KMS-11 (cell line): ENCODE measurements at regions not wholly inside any gene's neighbourhood (a gene's known extent, or its start where the extent isn't known, plus 50 kb on each side); places are given as distances from the start of the nearest gene placed in this dataset.

Experiments
- H2AFZ ChIP-seq: fragments of 200-600 bp; sonication (generic); 2 replicates; pipeline ENCODE4 v1.6.1; 2016; ENCODE audit warnings: antibody characterized with exemption, mixed run types, low read depth
- H3K27ac ChIP-seq: fragments of 200-600 bp; sonication (generic); 2 replicates; pipeline ENCODE4 v1.6.1; 2016; ENCODE audit warnings: mild to moderate bottlenecking, mixed run types
- H3K27me3 ChIP-seq: fragments of 200-600 bp; sonication (generic); 2 replicates; pipeline ENCODE4 v1.6.1; 2017; ENCODE audit warnings: mild to moderate bottlenecking, low read depth, mixed run types, moderate library complexity; ENCODE audit not compliant: insufficient read depth
- H3K36me3 ChIP-seq: fragments of 200-600 bp; sonication (generic); 2 replicates; pipeline ENCODE4 v1.6.1; 2017; ENCODE audit warnings: mild to moderate bottlenecking, mixed run types; ENCODE audit not compliant: insufficient read depth
- H3K4me1 ChIP-seq: fragments of 200-600 bp; sonication (generic); 2 replicates; pipeline ENCODE4 v1.6.1; 2016; ENCODE audit warnings: mild to moderate bottlenecking, low read depth, mixed run types; ENCODE audit not compliant: poor library complexity, severe bottlenecking
- H3K4me2 ChIP-seq: fragments of 200-600 bp; sonication (generic); 2 replicates; pipeline ENCODE4 v1.7.0; 2016; ENCODE audit warnings: mild to moderate bottlenecking, mixed run types
- H3K4me3 ChIP-seq: fragments of 200-600 bp; sonication (generic); IDR thresholded peaks from 2 replicates; pipeline ENCODE4 v1.6.1; 2017; ENCODE audit warnings: low read depth, low read length, mixed read lengths; ENCODE audit not compliant: insufficient read depth
- H3K79me2 ChIP-seq: fragments of 200-600 bp; sonication (generic); 2 replicates; pipeline ENCODE4 v1.6.1; 2016; ENCODE audit warnings: low read depth, mixed run types; ENCODE audit not compliant: insufficient read depth
- H3K9ac ChIP-seq: fragments of 200-600 bp; sonication (generic); 2 replicates; pipeline ENCODE4 v1.6.1; 2016; ENCODE audit warnings: mild to moderate bottlenecking, mixed run types
- H4K20me1 ChIP-seq: fragments of 200-600 bp; sonication (generic); 2 replicates; pipeline ENCODE4 v1.6.1; 2016; ENCODE audit warnings: mild to moderate bottlenecking, mixed run types; ENCODE audit not compliant: insufficient read depth
- TF ChIP-seq, protein P1 (sequence below): fragments of 200-600 bp; sonication (generic); conservative IDR thresholded peaks from 2 replicates; pipeline ENCODE4 v1.6.1; 2017; ENCODE audit warnings: low read depth, mild to moderate bottlenecking, antibody characterized with exemption, low read length, moderate library complexity, mixed read lengths

DNA sequence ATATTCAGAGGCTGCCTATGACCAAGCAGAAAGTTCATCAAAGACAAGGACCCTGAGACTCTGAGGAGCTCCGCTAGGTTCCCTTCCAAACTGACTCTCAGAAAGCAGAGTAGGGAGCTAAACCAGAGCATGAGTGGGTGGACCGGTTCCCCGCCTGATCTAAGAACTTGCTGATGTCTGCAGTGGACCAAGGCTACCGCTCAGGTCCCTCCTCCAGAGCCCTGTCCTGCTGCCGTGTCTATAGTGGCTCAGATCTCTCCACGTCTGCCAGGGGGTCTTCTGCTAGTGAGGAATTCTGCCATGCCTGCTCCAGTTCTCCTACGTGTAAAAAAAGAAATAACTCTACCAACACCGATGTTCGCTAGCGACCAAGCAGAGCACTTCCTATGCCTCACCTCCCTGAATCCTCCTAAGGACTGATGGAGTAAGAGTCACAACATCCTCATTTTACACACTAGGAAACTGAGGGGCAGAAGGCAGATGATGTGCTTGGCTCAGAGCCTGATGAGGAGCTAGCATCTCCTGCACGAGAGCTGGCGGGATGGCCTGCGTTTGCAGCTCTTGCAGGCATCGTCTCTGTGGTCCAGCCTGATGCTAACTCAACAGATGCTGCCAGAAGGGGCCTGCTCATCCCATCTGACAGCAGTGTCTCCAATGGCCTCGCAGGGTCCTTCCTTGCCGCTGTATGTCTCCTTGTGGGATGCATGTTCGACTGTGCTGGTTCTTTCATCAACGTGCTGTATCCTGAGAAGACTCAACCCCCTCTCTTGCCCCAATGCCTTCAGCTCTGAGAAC lies 265.5 kb downstream of the C16orf95 start:
- Histone ChIP-seq H3K4me2 (no peak overlapping the region), H3K27me3 (no peaks in the 10 kb centered on the region), H3K4me3 (no peak overlapping the region), H4K20me1 (no peaks in the 10 kb centered on the region), H2AFZ (no peak overlapping the region), H3K9ac (no peak overlapping the region), H3K79me2 (no peaks in the 10 kb centered on the region), H3K36me3 (no peaks in the 10 kb centered on the region), H3K4me1 (no peaks in the 10 kb centered on the region), H3K27ac (no peak overlapping the region)
- TF ChIP-seq, protein P1, sequence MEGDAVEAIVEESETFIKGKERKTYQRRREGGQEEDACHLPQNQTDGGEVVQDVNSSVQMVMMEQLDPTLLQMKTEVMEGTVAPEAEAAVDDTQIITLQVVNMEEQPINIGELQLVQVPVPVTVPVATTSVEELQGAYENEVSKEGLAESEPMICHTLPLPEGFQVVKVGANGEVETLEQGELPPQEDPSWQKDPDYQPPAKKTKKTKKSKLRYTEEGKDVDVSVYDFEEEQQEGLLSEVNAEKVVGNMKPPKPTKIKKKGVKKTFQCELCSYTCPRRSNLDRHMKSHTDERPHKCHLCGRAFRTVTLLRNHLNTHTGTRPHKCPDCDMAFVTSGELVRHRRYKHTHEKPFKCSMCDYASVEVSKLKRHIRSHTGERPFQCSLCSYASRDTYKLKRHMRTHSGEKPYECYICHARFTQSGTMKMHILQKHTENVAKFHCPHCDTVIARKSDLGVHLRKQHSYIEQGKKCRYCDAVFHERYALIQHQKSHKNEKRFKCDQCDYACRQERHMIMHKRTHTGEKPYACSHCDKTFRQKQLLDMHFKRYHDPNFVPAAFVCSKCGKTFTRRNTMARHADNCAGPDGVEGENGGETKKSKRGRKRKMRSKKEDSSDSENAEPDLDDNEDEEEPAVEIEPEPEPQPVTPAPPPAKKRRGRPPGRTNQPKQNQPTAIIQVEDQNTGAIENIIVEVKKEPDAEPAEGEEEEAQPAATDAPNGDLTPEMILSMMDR: no peak

DNA sequence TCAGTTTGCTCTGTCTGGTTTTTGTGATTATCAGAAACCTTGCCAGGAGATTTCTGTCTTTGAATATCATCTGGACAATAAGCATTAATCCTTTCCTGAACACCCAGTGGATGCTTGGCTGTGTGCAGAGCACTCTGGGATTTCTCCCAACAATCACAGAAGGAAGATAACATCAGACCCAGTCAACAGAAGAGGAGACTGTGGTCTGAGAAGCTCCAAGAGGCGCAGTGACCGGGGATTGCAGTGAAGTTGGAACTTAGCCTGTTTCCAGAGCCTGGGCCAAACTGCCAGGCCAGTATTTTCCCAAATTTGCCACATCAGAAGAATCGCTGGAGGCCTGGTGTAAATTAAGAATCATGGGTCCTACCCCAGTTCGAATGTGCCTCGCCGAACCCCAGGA lies 264.7 kb downstream of the C16orf95 start:
- H3K27ac ChIP-seq: no peak overlapping the region
- no peaks in the 10 kb centered on the region for H3K4me1 ChIP-seq
- TF ChIP-seq, protein P1: no peak
- no peak overlapping the region for H2AFZ ChIP-seq
- H3K27me3 ChIP-seq: peaks cover 2% of the 10 kb centered on the region; the same call in 1 of the 2 replicates
- H3K79me2 ChIP-seq: no peaks in the 10 kb centered on the region
- H3K4me3 ChIP-seq: no peak overlapping the region
- H3K36me3 ChIP-seq: no peaks in the 10 kb centered on the region
- H4K20me1 ChIP-seq: no peaks in the 10 kb centered on the region
- no peak overlapping the region for H3K4me2 ChIP-seq
- H3K9ac ChIP-seq: no peak overlapping the region

DNA sequence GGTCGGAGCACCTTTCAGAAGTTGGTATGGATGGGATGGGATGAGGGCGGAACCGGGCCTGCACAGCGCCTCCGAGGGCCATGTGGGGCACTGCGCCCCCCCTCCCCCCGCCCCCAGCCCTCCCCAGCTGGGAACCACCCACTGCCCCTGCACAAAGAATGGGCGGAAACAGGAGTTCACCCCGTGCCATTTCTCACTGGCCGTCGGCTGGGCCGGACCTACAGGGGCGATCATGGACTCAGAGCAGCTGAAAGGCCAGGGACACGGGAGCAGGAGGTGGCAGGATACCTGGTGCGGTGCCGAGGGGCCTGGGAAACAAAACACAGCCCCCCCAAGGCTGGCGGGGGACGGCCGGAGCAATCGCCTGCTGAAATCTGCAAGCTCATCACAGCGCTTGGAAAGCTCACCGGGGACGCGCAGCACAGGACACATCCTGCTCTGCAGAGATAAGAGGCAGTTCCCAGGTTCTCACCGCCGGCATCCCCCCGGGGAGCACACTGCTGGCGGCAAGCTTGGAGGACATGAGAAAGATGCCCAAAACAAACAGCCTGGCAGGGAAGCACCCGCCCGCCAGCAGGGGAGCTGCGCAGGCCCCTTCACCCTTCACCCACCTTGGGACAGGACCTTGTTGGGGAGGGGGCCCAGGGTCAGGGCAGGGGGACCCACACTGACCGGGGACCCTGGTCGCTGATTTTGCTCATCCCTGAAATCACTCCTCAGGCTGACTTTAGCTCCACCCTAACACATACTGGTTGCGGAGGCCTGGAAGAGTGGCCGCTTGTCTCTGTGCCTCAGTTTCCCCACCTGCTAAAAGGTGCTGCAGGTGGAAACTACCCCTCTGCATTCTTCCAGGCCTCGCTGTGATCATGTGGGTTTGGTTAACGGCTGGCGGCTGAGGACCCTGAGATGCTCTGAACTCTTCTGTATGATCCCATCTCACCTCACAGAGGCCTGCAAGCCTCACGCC lies 263.9 kb downstream of the C16orf95 start:
- Histone ChIP-seq H3K36me3 (no peaks in the 10 kb centered on the region), H3K27ac (no peak overlapping the region), H4K20me1 (no peaks in the 10 kb centered on the region), H3K27me3 (peaks cover 4% of the 10 kb centered on the region; the same call in 1 of the 2 replicates), H3K9ac (no peak overlapping the region), H3K4me3 (no peak overlapping the region), H3K4me1 (no peaks in the 10 kb centered on the region), H2AFZ (no peak overlapping the region), H3K4me2 (no peak overlapping the region), H3K79me2 (no peaks in the 10 kb centered on the region)
- TF ChIP-seq, protein P1: no peak

DNA sequence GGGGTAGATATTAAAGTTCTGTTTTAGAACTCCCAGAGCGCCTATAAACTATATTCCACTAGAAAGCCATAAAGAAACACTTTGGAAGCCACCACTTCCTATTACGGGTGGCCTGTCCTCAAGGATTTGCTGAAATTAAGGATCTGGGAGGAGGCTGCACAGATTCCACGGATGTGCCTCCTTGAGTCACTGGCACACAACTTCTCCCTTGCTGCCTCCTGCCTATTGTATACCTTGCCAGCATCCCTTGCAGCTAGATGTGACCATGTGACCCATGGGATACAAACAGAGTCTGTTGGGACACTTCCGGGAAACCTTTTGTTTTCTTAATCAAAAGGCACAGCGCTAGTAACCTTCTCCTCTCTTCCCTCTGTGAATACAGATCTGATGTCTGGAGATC lies 263.0 kb downstream of the C16orf95 start:
- no peak overlapping the region for H3K4me3 ChIP-seq

More for the DNA sequence above, 263.0 kb downstream of the C16orf95 start:
- Histone ChIP-seq H2AFZ (no peak overlapping the region), H4K20me1 (no peaks in the 10 kb centered on the region), H3K4me2 (no peak overlapping the region), H3K9ac (no peak overlapping the region), H3K36me3 (no peaks in the 10 kb centered on the region), H3K79me2 (no peaks in the 10 kb centered on the region), H3K27ac (no peak overlapping the region), H3K27me3 (peaks cover 4% of the 10 kb centered on the region; the same call in 1 of the 2 replicates), H3K4me1 (no peaks in the 10 kb centered on the region)
- TF ChIP-seq, protein P1: no peak
